B cell (primary cell): ENCODE measurements at regions not wholly inside any gene's neighbourhood (a gene's known extent, or its start where the extent isn't known, plus 50 kb on each side); places are given as distances from the start of the nearest gene placed in this dataset.
"Not testable (repeated sequence)": the region's sequence is repeated elsewhere in the genome, so short reads cannot be mapped to it uniquely, and the experiment has no call there.

Experiments used
- ATAC-seq: fragments of 200-7000 bp; cut with Tn5 transposase; one replicate; pipeline ENCODE4 v1.10.0; 2021; ENCODE audit warnings: low read depth, mild to moderate bottlenecking, moderate number of reproducible peaks, moderate library complexity
- CTCF ChIA-PET: fragments of 350-600 bp; sonication (Branson Sonifier 250); formaldehyde crosslinking; loops from one replicate; lab custom pipeline; 2021; ENCODE audit warnings: antibody characterized with exemption, inconsistent platforms; lab: Charles Lee
- POLR2A ChIA-PET: fragments of 350-600 bp; sonication (Branson Sonifier 250); formaldehyde crosslinking; loops from one replicate; lab custom pipeline; 2021; ENCODE audit warnings: antibody characterized with exemption; lab: Charles Lee
- DNase-seq: peaks from one replicate; pipeline ENCODE4 v3.0.0; 2013
- H2AFZ ChIP-seq: 2 replicates; pipeline ENCODE4 v1.6.1; 2012; ENCODE audit warnings: mild to moderate bottlenecking, low read depth, low read length; ENCODE audit not compliant: insufficient read depth, poor library complexity, severe bottlenecking
- H3K27ac ChIP-seq, 2 donors: 1 replicate in 1 of 2; 2 replicates in 1 of 2; pipeline ENCODE4 v1.5.1; 2012 to 2013; ENCODE audit warnings: low read length in 2 of 2, mild to moderate bottlenecking in 2 of 2, moderate library complexity in 1 of 2
- H3K27me3 ChIP-seq, 4 experiments: fragments of 200-600 bp in 1 of 4; sonication (generic) in 1 of 4; replicated peaks in 1 of 4; 1 replicate in 2 of 4; 2 replicates in 2 of 4; pipeline versions ENCODE4 v1.6.1 to v1.7.0; 2013 to 2016; ENCODE audit warnings: low read length in 3 of 4, mild to moderate bottlenecking in 2 of 4, mixed read lengths in 1 of 4, moderate library complexity in 1 of 4; ENCODE audit not compliant: insufficient read depth in 4 of 4, control insufficient read depth in 3 of 4; ENCODE audit errors: control extremely low read depth in 1 of 4
- H3K36me3 ChIP-seq, 2 experiments: replicated peaks in 1 of 2; 1 replicate in 1 of 2; 2 replicates in 1 of 2; pipeline versions ENCODE4 v1.6.1 to v1.7.1; 2013; ENCODE audit warnings: low read length in 1 of 2; ENCODE audit not compliant: insufficient read depth in 2 of 2, control insufficient read depth in 1 of 2; ENCODE audit errors: control extremely low read depth in 1 of 2, extremely low read depth in 1 of 2
- H3K4me1 ChIP-seq, 2 donors: fragments of 200-600 bp in 1 of 2; sonication (generic) in 1 of 2; 1 replicate in 1 of 2; 2 replicates in 1 of 2; pipeline versions ENCODE4 v1.5.1 to v1.6.1; 2013 to 2017; ENCODE audit warnings: low read length in 2 of 2; ENCODE audit not compliant: control insufficient read depth in 2 of 2, insufficient read depth in 2 of 2
- H3K4me2 ChIP-seq: replicated peaks from 2 replicates; pipeline ENCODE3; 2012; ENCODE audit warnings: mild to moderate bottlenecking, low read depth, low read length; ENCODE audit not compliant: poor library complexity, severe bottlenecking
- H3K4me3 ChIP-seq, 5 experiments: fragments of 200-600 bp in 1 of 5; sonication (generic) in 1 of 5; 1 replicate in 3 of 5; 2 replicates in 2 of 5; pipeline versions ENCODE4 v1.5.1 to v1.7.0; 2011 to 2016; ENCODE audit warnings: low read length in 4 of 5, mild to moderate bottlenecking in 4 of 5, low read depth in 2 of 5, control low read depth in 1 of 5, moderate library complexity in 1 of 5; ENCODE audit not compliant: insufficient read depth in 1 of 5; ENCODE audit errors: control extremely low read depth in 1 of 5, extremely low read depth in 1 of 5
- H3K79me2 ChIP-seq: fragments of 200-600 bp; sonication (generic); one replicate; pipeline ENCODE4 v1.6.0; 2016; ENCODE audit warnings: low read length; ENCODE audit not compliant: control insufficient read depth, insufficient read depth
- H3K9ac ChIP-seq: fragments of 200-600 bp; sonication (generic); 2 replicates; pipeline ENCODE4 v1.6.1; 2017; ENCODE audit warnings: mild to moderate bottlenecking, low read length, moderate library complexity
- H3K9me3 ChIP-seq, 3 donors: one replicate each; pipeline versions ENCODE4 v1.6.1 to v1.7.1; 2013; ENCODE audit warnings: low read length in 2 of 3; ENCODE audit not compliant: control insufficient read depth in 2 of 3, insufficient read depth in 1 of 3; ENCODE audit errors: control extremely low read depth in 1 of 3
- H4K20me1 ChIP-seq: 2 replicates; pipeline ENCODE4 v1.6.0; 2012; ENCODE audit warnings: mild to moderate bottlenecking, low read length; ENCODE audit not compliant: insufficient read depth, control insufficient read depth, poor library complexity, severe bottlenecking
- H3K27ac Mint-ChIP-seq: one replicate; pipeline ENCODE4 v1.8.0; 2021; ENCODE audit warnings: mixed read lengths
- H3K27me3 Mint-ChIP-seq: one replicate; pipeline ENCODE4 v1.8.0; 2021; ENCODE audit warnings: mixed read lengths
- H3K4me1 Mint-ChIP-seq: one replicate; pipeline ENCODE4 v1.8.0; 2021; ENCODE audit warnings: mixed read lengths
- H3K4me3 Mint-ChIP-seq: one replicate; pipeline ENCODE4 v1.8.0; 2021; ENCODE audit warnings: mixed read lengths
- H3K9me3 Mint-ChIP-seq: one replicate; pipeline ENCODE4 v1.8.0; 2022; ENCODE audit warnings: mixed read lengths; ENCODE audit not compliant: insufficient read depth
- WGBS: methylation state at CpG from one replicate; pipeline ENCODE4 v1.1.5; 2013; ENCODE audit warnings: missing lambda C conversion rate; ENCODE audit not compliant: insufficient coverage; 5-methylcytosine and 5-hydroxymethylcytosine counted together
- intact Hi-C: fragments of 100-400 bp; cut with micrococcal nuclease; formaldehyde crosslinking; loops from one replicate; pipeline ENCODE4 v1.10.0; 2022

DNA sequence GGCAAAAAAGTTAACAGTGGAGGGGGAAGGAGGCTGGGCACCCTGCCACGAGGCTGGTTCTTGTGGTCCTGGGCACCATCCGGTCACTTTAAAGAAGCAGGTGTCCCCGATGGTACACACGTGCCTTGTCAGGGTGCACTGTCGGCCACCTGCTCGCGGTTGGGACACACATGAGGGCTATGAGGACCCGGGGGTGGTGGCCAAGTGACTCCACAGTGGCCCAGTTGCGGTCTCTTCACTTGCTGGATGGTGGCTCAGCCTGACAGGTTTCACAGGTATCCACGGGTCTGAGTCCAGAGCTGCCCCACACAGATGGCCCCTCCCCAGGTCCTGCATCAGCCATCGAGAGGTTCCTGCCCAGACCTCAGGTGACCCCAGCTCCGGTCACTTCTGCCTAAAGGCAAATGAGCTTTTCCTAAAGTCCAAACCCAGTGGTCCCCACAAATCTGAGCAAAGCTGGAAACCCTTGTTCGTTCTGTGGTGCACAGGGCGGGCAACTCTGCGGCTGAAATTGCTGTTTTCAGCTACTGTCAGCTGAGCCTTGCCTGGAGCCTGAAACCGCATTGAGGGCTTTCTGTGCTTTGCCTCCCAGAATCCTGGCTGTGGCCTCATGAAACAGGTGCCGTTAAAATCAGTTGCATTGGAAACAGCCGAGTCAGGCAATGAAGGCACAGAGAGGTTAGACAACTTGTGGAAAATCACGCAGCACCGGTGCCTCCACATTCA is 144.0 kb downstream of the LAT start:
- POLR2A ChIA-PET, H3K27ac Mint-ChIP-seq, H3K36me3 ChIP-seq, H3K4me1 ChIP-seq, H3K4me1 Mint-ChIP-seq, H3K27me3 ChIP-seq, H3K79me2 ChIP-seq, CTCF ChIA-PET, H3K4me3 Mint-ChIP-seq, H3K4me2 ChIP-seq, H3K9me3 ChIP-seq, DNase-seq, H3K9ac ChIP-seq, H3K4me3 ChIP-seq, ATAC-seq, intact Hi-C loops, H3K27me3 Mint-ChIP-seq, H4K20me1 ChIP-seq, H2AFZ ChIP-seq, H3K9me3 Mint-ChIP-seq, H3K27ac ChIP-seq: not testable (repeated sequence)
- WGBS = 89% methylated on average over 15 of the region's 20 CpGs

DNA sequence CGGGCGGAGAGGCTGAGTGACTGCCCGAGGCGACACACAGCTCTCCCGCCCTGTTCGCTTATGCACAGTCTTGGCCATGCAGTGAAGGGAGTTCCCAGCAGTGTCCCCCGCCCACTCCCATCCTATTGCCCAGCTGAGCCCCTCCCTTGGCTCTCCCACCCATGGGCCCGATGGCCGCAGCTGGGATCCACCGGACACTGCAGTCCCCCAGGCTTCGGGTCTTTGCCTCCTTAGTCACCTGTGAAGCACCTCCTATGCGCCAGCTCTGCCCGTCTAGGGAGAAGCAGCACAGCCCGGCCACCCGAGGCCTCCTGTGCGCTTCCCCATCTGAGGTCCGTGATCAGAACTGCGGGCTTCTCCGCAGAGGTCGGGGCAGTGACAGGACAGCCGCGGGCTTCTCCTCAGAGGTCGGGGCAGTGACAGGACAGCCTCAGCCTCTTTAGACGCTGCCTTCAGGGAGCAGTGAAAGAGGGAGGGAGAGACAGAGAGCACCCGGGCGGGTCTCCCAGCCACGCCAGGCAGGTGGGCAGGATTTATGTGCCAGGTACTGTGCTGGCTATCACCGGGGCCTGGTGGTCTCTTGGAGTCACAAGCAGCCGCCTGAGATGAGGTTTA is 143.1 kb downstream of the LAT start:
- H4K20me1 ChIP-seq, H3K27ac Mint-ChIP-seq, CTCF ChIA-PET, intact Hi-C loops, H3K27ac ChIP-seq, DNase-seq, H3K9ac ChIP-seq, H2AFZ ChIP-seq, H3K4me2 ChIP-seq, H3K4me1 ChIP-seq, POLR2A ChIA-PET, H3K9me3 ChIP-seq, H3K4me3 Mint-ChIP-seq, H3K36me3 ChIP-seq, H3K4me3 ChIP-seq, ATAC-seq, H3K27me3 ChIP-seq, H3K79me2 ChIP-seq, H3K9me3 Mint-ChIP-seq, H3K27me3 Mint-ChIP-seq, H3K4me1 Mint-ChIP-seq: not testable (repeated sequence)
- 95% methylated on average over 23 of the region's 29 CpGs for WGBS
